ENCODE measurements at regions not wholly inside any gene's neighbourhood (a gene's known extent, or its start where the extent isn't known, plus 50 kb on each side); places are given as distances from the start of the nearest gene placed in this dataset.

DNA sequence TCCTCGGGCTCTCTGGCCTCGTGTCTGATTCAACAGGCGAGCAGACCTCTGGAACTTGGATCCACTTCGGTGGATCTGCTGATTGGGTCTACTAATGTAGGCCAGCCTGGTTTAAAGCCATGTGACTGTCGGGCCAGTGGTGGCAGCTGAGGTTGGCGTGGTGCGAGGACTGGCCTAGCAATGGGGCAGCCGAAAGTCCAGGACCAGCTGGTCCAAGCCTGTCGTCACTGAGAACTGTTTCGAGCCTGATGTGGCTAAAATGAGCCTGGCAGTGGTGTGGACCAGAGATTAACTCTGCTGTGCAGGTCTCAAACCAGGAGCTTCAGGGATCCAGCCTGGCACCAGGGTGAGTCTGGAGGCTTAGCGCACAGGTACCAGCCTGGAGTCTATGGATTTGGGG is 56.4 kb upstream of the ROBO1 start:
- no peak for DNase-seq

DNA sequence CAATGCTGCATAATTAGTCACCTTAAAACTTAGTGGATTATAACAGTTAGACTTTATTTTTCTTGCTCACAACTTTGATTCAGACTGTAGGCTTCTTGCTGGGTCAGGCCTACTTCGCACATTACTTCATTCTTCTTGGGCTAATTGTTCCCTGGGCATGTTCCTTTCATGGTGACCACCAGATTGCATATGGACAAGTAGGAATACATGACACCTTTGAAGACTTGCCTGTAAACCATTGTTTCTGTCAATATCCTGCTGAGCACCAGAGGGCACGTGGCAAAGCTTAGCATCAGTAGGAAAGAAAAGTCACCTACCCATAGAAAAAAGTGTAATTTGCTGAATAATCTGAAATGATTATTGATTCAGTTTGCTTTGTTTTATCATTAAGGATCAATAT is 54.3 kb upstream of the ROBO1 start:
- DNase-seq = no peak

GRCh38 chr3:79820089-79820488 is 52.3 kb upstream of the ROBO1 start:
- DNase-seq = no peak

- DNase-seq = no peak
Measured at GRCh38 chr3:79818015-79818414, 50.2 kb upstream of the ROBO1 start.
